CD4-positive, alpha-beta T cell treated with Interleukin-21 for 1 hour (primary cell): ENCODE measurements at regions not wholly inside any gene's neighbourhood (a gene's known extent, or its start where the extent isn't known, plus 50 kb on each side); places are given as distances from the start of the nearest gene placed in this dataset.
"Not testable (repeated sequence)": the region's sequence is repeated elsewhere in the genome, so short reads cannot be mapped to it uniquely, and the experiment has no call there.

ENCODE experiments used
- DNase-seq: peaks from one replicate; pipeline ENCODE4 v3.0.0-alpha.2; 2020

- not testable (repeated sequence) for DNase-seq
Measured at GRCh38 chr14:105742904-105743701, 216.7 kb downstream of the TMEM121 start.

- not testable (repeated sequence) for DNase-seq
Measured at GRCh38 chr14:105744213-105744787, 217.9 kb downstream of the TMEM121 start.

GRCh38 chr14:105745433-105746123, 219.2 kb downstream of the TMEM121 start:
- no peak for DNase-seq

GRCh38 chr14:105746124-105746514, 219.7 kb downstream of the TMEM121 start:
- no peak for DNase-seq

- not testable (repeated sequence) for DNase-seq
Measured at GRCh38 chr14:105746800-105747502, 220.6 kb downstream of the TMEM121 start.

GRCh38 chr14:105747503-105748203, 221.3 kb downstream of the TMEM121 start:
- not testable (repeated sequence) for DNase-seq

GRCh38 chr14:105748204-105748578, 221.8 kb downstream of the TMEM121 start:
- no peak for DNase-seq

GRCh38 chr14:105748710-105749109, 222.3 kb downstream of the TMEM121 start:
- not testable (repeated sequence) for DNase-seq

GRCh38 chr14:105749870-105750541, 223.6 kb downstream of the TMEM121 start:
- not testable (repeated sequence) for DNase-seq

GRCh38 chr14:105751291-105751751, 224.9 kb downstream of the TMEM121 start:
- not testable (repeated sequence) for DNase-seq

GRCh38 chr14:105752420-105752819, 226.0 kb downstream of the TMEM121 start:
- not testable (repeated sequence) for DNase-seq

- no peak for DNase-seq
Measured at GRCh38 chr14:105760691-105761344, 234.4 kb downstream of the TMEM121 start.

- DNase-seq, result not testable (repeated sequence)
Measured at GRCh38 chr14:105761345-105761740, 235.0 kb downstream of the TMEM121 start.

- no peak for DNase-seq
Measured at GRCh38 chr14:105761842-105762241, 235.5 kb downstream of the TMEM121 start.

- not testable (repeated sequence) for DNase-seq
Measured at GRCh38 chr14:105762262-105762661, 235.9 kb downstream of the TMEM121 start.

- not testable (repeated sequence) for DNase-seq
Measured at GRCh38 chr14:105764254-105764901, 238.0 kb downstream of the TMEM121 start.

- DNase-seq, result not testable (repeated sequence)
Measured at GRCh38 chr14:105765072-105765825, 238.9 kb downstream of the TMEM121 start.

- DNase-seq, result no peak
Measured at GRCh38 chr14:105765893-105766614, 239.7 kb downstream of the TMEM121 start.

- no peak for DNase-seq
Measured at GRCh38 chr14:105767315-105767714, 240.9 kb downstream of the TMEM121 start.
